Small intestine (tissue), 7 donors: ENCODE measurements at regions not wholly inside any gene's neighbourhood (a gene's known extent, or its start where the extent isn't known, plus 50 kb on each side); places are given as distances from the start of the nearest gene placed in this dataset.
"Not testable (repeated sequence)": the region's sequence is repeated elsewhere in the genome, so short reads cannot be mapped to it uniquely, and the experiment has no call there.

Experiments used
- DNase-seq, 2 donors: peaks; one replicate each; pipeline versions ENCODE4 v3.0.0 to v3.0.0-alpha.2; 2013
- FAIRE-seq: peaks from 2 replicates; lab custom pipeline; 2012; peaks lifted over from hg19 to GRCh38; lab: Jason Lieb, UNC
- H3K27ac ChIP-seq, 3 donors: one replicate each; pipeline ENCODE4 v1.5.1; 2013; ENCODE audit warnings: low read length in 2 of 3, mild to moderate bottlenecking in 2 of 3, control low read depth in 1 of 3, inconsistent platforms in 1 of 3, low read depth in 1 of 3, moderate library complexity in 1 of 3
- H3K27me3 ChIP-seq, 3 donors: one replicate each; pipeline ENCODE4 v1.6.1; 2013; ENCODE audit warnings: low read length in 3 of 3, inconsistent platforms in 1 of 3; ENCODE audit not compliant: control insufficient read depth in 3 of 3, insufficient read depth in 3 of 3
- H3K36me3 ChIP-seq, 3 donors: one replicate each; pipeline ENCODE4 v1.6.1; 2013; ENCODE audit warnings: low read length in 3 of 3, inconsistent platforms in 1 of 3, low read depth in 1 of 3, mild to moderate bottlenecking in 1 of 3, moderate library complexity in 1 of 3; ENCODE audit not compliant: control insufficient read depth in 3 of 3, insufficient read depth in 2 of 3
- H3K4me1 ChIP-seq, 3 donors: one replicate each; pipeline ENCODE4 v1.6.1; 2013; ENCODE audit warnings: low read length in 2 of 3, inconsistent platforms in 1 of 3, low read depth in 1 of 3, mild to moderate bottlenecking in 1 of 3, moderate library complexity in 1 of 3; ENCODE audit not compliant: control insufficient read depth in 3 of 3, insufficient read depth in 2 of 3
- H3K4me3 ChIP-seq, 3 donors: one replicate each; pipeline ENCODE4 v1.5.1; 2013; ENCODE audit warnings: low read length in 3 of 3, control low read depth in 1 of 3, inconsistent platforms in 1 of 3, low read depth in 1 of 3, mild to moderate bottlenecking in 1 of 3, moderate library complexity in 1 of 3
- H3K9me3 ChIP-seq, 2 donors: one replicate each; pipeline ENCODE4 v1.6.1; 2013; ENCODE audit warnings: low read depth in 1 of 2, low read length in 1 of 2; ENCODE audit not compliant: control insufficient read depth in 2 of 2, insufficient read depth in 1 of 2
- WGBS, 3 donors: extraction: QIAGEN DNeasy Blood & Tissue Kit; methylation state at CpG; one replicate each; pipeline ENCODE4 v1.1.7; 2013; 5-methylcytosine and 5-hydroxymethylcytosine counted together
- donor health status: healthy with polysubstance abuse.
- donor health status: control.
- donor health status: control.
- donor health status: Bipolar disorder and iron deficiency.
- donor health status: healthy.

DNA sequence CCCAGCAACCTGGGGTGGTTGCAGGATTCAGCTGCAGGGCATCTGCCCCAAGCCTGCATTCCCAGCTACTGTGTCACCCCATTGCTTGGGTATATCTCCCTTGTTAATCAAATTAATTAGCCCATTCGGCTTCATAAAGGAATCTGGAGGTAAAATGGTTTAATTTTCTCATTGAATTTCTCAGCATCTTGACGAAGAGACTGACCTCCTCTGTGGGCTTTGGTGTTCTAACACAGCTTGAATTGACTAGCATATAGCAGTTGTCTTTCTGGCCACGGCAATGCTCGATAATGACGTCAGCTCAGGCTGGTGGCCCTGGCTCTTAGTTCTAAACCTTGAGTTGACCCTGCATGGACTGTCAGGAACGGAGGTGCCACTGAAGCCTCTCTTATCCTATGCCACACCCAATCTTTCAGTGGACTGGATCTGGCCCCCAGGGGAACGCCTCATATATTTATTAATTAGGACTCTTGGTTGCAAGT is 72.4 kb downstream of the MSX2 start:
- no peaks in the 10 kb centered on the region for H3K36me3 ChIP-seq
- 64 to 78% (median 70%) methylated on average over 7 of the region's 7 CpGs for WGBS, 3 donors

GRCh38 chr5:174794931-174795672 is 70.7 kb downstream of the MSX2 start:
- H3K9me3 ChIP-seq = no peaks in the 10 kb centered on the region
- no peak for DNase-seq
- no peak overlapping the region for H3K27ac ChIP-seq
- H3K27me3 ChIP-seq = peaks cover 0 to 8% (median 2%) of the 10 kb centered on the region in 3 donors
- WGBS, 3 donors = 49 to 62% (median 56%) methylated on average over 11 of the region's 11 CpGs
- H3K4me3 ChIP-seq = no peak overlapping the region
- no peak for FAIRE-seq
- no peaks in the 10 kb centered on the region for H3K4me1 ChIP-seq
- no peaks in the 10 kb centered on the region for H3K36me3 ChIP-seq

More for the DNA sequence above, 72.4 kb downstream of the MSX2 start:
- peaks cover 0 to 8% of the 10 kb centered on the region in 2 donors for H3K9me3 ChIP-seq
- H3K4me1 ChIP-seq = no peaks in the 10 kb centered on the region
- H3K27me3 ChIP-seq = peaks cover 0 to 8% (median 2%) of the 10 kb centered on the region in 3 donors
- no peak overlapping the region for H3K27ac ChIP-seq
- FAIRE-seq (no peak), DNase-seq (no peak)
- H3K4me3 ChIP-seq = no peak overlapping the region

GRCh38 chr5:174793684-174794328 is 69.4 kb downstream of the MSX2 start:
- DNase-seq (peak; percentile 35 to 63), FAIRE-seq (no peak)
- H3K4me3 ChIP-seq = no peak overlapping the region
- 2 to 3% (median 2%) methylated on average over 30 to 31 of the region's 31 CpGs for WGBS, 3 donors
- H3K36me3 ChIP-seq = no peaks in the 10 kb centered on the region
- H3K27ac ChIP-seq = no peak overlapping the region
- H3K4me1 ChIP-seq = no peaks in the 10 kb centered on the region
- no peaks in the 10 kb centered on the region for H3K9me3 ChIP-seq
- peaks cover 0 to 8% (median 2%) of the 10 kb centered on the region in 3 donors for H3K27me3 ChIP-seq

DNA sequence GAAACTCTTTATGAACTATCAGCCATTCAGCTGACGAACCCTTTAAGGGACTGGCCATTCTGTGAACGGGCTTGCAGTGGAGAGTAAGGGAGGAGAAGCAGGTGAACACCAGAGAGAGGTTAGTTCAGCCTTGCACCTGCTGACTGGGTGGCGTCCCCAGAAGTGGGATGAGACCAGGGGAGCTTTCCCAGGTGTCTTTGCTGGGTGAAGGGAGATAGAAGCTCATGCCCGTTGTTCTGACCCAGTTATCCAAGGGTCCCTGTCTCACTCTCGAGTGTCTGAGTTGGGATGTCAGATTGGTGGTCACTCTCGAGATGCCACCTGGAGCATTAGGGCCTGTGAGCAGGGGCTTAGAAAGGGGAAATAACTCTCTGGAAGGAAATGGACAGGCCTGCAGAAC is 68.7 kb downstream of the MSX2 start:
- DNase-seq = no peak
- Histone ChIP-seq H3K27me3 (peaks cover 0 to 5% (median 0%) of the 10 kb centered on the region in 3 donors), H3K9me3 (no peaks in the 10 kb centered on the region), H3K4me3 (no peak overlapping the region), H3K4me1 (no peaks in the 10 kb centered on the region), H3K36me3 (no peaks in the 10 kb centered on the region), H3K27ac (no peak overlapping the region)
- FAIRE-seq = no peak
- 65 to 71% (median 67%) methylated on average over 6 of the region's 6 CpGs for WGBS, 3 donors

- H3K27ac ChIP-seq = not testable (repeated sequence)
Observed at GRCh38 chr5:174792265-174792664, 67.9 kb downstream of the MSX2 start.

DNA sequence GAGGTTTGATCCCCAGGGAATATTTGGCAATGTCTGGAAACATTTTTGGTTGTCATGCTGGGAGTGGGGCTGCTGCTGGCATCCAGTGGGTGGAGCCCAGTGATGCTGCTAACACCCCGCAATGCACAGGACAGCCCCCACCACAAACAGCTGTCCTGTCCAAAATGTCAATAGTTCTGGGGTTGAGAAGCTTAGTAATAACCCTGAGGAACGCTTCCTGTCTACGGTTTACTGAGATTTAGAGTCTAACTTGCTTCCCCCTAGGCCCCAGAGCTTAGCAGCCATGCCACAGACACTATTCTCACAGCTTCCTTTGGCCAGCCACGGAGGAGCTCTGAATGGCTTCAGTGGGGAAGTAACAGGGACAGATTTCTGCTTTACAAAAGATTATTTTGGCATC is 66.5 kb downstream of the MSX2 start:
- DNase-seq (no peak), FAIRE-seq (no peak)
- no peaks in the 10 kb centered on the region for H3K4me1 ChIP-seq
- H3K4me3 ChIP-seq = no peak overlapping the region
- no peaks in the 10 kb centered on the region for H3K36me3 ChIP-seq
- WGBS, 3 donors = 38 to 48% (median 39%) methylated on average over 4 of the region's 4 CpGs
- H3K27ac ChIP-seq = no peak overlapping the region
- no peaks in the 10 kb centered on the region for H3K9me3 ChIP-seq
- peaks cover 0 to 5% (median 0%) of the 10 kb centered on the region in 3 donors for H3K27me3 ChIP-seq

More at GRCh38 chr5:174792265-174792664, 67.9 kb downstream of the MSX2 start:
- H3K4me3 ChIP-seq, H3K4me1 ChIP-seq, H3K9me3 ChIP-seq, DNase-seq, FAIRE-seq, H3K27me3 ChIP-seq, H3K36me3 ChIP-seq: not testable (repeated sequence)
- whole genome bisulfite sequencing, 3 donors = 36 to 51% (median 42%) methylated on average over 1 of the region's 1 CpG

DNA sequence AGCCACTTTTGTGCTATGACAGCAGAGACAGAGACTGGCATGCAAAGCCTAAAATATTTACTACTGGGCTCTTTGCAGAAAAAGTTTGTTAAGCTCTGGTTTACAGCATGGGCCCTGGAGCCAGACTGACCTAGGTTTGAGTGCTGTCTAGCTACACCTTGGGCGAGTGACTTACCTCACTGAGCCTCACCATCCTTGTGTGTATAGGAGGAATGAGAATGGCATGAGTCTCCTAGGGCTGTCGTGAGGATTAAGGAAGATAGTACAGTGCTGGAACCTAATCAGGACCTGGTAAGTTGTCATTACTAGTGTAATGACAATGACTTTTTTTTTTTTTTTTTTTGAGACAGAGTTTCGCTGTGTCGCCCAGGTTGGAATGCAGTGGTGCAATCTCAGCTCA is 65.2 kb downstream of the MSX2 start:
- Histone ChIP-seq H3K4me1 (no peaks in the 10 kb centered on the region), H3K9me3 (peaks cover 0 to 3% of the 10 kb centered on the region in 2 donors), H3K27me3 (peaks cover 0 to 2% (median 0%) of the 10 kb centered on the region in 3 donors), H3K4me3 (no peak overlapping the region), H3K36me3 (no peaks in the 10 kb centered on the region), H3K27ac (no peak overlapping the region)
- WGBS, 3 donors = 80 to 91% (median 85%) methylated on average over 2 to 4 of the region's 4 CpGs
- DNase-seq (no peak), FAIRE-seq (no peak)

GRCh38 chr5:174785120-174785680 is 60.8 kb downstream of the MSX2 start:
- Histone ChIP-seq H3K4me1 (no peaks in the 10 kb centered on the region), H3K36me3 (no peaks in the 10 kb centered on the region), H3K27me3 (no peaks in the 10 kb centered on the region), H3K9me3 (peaks cover 0 to 3% of the 10 kb centered on the region in 2 donors), H3K4me3 (no peak overlapping the region), H3K27ac (no peak overlapping the region)
- no peak for FAIRE-seq
- no peak for DNase-seq
- 73 to 87% (median 83%) methylated on average over 5 of the region's 5 CpGs for WGBS, 3 donors
